Fibroblast of the aortic adventitia (primary cell): ENCODE measurements at regions not wholly inside any gene's neighbourhood (a gene's known extent, or its start where the extent isn't known, plus 50 kb on each side); places are given as distances from the start of the nearest gene placed in this dataset.
"Not testable (repeated sequence)": the region's sequence is repeated elsewhere in the genome, so short reads cannot be mapped to it uniquely, and the experiment has no call there.

ENCODE experiments used
- DNase-seq: peaks from one replicate; pipeline ENCODE4 v3.0.0-alpha.2; 2010; ENCODE audit warnings: low read depth
- H3K4me3 ChIP-seq: 2 replicates; pipeline ENCODE4 v1.5.1; 2011; ENCODE audit warnings: low read depth, mild to moderate bottlenecking, control low read depth, low read length, moderate library complexity
- TF ChIP-seq, protein P1 (sequence below): IDR thresholded peaks from 2 replicates; pipeline ENCODE4 v1.5.1; 2011; ENCODE audit warnings: mild to moderate bottlenecking, low read length, control low read depth, inconsistent platforms; ENCODE audit not compliant: insufficient read depth

DNA sequence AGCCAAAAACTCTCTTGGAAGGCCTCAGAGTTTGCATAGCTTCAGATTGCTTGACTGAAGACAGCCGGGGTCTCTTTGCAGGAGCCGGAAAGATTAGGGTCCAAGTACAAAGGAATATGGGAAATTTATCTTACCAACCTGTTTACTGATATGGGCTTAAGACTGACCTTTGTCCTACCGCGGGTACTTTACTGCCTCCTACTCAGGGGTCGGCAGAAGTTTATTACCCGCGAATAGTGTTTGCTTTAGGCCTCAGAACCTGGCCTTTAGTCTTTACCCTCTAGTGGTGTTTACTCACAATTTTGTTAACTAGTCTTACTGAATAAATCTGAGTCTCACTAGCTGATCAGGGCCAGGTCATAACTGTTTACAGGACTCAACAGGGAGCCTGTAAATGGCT lies 765.4 kb upstream of the SPRY2 start:
- no peak for DNase-seq
- TF ChIP-seq, protein P1, sequence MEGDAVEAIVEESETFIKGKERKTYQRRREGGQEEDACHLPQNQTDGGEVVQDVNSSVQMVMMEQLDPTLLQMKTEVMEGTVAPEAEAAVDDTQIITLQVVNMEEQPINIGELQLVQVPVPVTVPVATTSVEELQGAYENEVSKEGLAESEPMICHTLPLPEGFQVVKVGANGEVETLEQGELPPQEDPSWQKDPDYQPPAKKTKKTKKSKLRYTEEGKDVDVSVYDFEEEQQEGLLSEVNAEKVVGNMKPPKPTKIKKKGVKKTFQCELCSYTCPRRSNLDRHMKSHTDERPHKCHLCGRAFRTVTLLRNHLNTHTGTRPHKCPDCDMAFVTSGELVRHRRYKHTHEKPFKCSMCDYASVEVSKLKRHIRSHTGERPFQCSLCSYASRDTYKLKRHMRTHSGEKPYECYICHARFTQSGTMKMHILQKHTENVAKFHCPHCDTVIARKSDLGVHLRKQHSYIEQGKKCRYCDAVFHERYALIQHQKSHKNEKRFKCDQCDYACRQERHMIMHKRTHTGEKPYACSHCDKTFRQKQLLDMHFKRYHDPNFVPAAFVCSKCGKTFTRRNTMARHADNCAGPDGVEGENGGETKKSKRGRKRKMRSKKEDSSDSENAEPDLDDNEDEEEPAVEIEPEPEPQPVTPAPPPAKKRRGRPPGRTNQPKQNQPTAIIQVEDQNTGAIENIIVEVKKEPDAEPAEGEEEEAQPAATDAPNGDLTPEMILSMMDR, result no peak
- H3K4me3 ChIP-seq, result no peak overlapping the region

DNA sequence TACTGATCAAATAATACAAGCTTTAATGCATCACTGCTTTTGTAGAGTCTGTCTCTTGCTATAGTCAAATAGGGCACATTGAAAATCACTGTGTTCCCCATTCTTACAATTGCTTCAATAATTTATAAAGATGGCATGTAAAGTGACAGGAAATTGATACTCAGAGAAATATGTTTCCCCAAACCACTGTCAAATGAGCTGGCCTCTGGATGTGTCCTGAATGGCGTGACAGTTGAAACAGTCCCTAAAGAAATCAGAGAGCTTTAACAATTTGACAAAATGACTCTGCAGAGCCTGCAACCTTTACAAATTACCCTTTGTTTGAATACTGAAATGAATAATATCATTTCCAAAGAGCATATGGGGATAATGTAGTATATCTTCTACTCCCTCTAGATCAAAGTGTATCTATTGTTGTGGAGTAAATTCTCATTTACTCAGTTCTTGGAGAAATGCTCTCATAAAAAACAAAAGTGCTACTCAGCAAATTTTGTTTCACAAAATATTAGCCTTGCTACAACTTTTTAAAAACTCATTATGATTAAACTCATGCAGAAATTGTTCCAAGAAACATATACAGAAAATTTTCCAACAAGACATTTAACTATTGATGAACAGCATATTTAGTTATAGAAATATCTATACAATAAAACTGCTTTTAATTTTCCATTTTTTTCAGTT lies 763.2 kb upstream of the SPRY2 start:
- no peak for DNase-seq
- TF ChIP-seq, protein P1, result no peak

DNA sequence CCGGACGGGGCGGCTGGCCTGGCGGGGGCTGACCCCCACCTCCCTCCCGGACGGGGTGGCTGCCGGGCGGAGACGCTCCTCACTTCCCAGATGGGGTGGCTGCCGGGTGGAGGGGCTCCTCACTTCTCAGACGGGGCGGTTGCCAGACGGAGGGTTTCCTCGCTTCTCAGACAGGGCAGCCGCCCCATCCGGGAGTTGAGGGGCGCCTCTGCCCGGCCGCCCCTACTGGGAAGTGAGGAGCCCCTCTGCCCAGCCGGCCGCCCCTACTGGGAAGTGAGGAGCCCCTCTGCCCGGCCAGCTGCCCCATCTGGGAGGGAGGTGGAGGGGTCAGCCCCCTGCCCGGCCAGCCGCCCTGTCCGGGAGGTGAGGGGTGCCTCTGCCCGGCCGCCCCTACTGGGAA lies 761.1 kb upstream of the SPRY2 start:
- H3K4me3 ChIP-seq, DNase-seq: not testable (repeated sequence)

More for the DNA sequence above, 763.2 kb upstream of the SPRY2 start:
- H3K4me3 ChIP-seq, result no peak overlapping the region

DNA sequence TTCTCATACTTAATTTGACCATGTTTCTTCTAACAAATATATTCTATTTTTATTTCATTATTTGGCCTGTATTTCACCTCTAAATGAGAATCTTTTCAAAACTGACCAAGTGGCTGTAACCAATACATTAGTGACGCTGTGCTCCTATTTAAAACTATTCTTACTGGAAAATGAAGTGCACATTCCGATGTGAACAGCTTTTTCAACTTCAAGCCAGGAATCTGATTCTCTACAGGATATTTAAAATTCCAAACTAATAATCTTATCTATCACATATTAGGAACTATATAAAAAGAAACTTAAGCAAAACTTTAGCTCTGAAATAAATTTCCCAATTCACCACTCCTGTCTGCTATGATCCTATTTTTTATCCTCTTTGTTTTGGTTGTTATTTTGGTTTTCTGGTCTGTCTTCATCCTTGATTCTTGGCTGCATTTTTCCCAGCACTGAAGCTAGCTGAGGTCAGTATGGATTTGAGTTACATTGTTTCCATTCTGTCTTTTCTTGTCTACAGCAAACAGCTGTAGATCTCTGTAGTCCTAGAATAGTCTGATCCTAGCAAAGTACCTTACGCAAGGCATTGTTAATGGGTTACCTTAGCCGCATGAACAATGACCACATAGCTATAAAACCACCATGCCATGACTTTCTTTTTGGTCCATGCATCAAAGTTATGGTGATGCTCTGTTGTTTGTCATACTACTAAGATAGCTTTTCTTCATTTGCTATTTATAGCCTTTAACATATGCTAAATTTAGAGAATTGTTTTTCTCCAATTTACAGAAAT lies 748.6 kb upstream of the SPRY2 start:
- TF ChIP-seq, protein P1, result no peak
- no peak overlapping the region for H3K4me3 ChIP-seq
- no peak for DNase-seq

DNA sequence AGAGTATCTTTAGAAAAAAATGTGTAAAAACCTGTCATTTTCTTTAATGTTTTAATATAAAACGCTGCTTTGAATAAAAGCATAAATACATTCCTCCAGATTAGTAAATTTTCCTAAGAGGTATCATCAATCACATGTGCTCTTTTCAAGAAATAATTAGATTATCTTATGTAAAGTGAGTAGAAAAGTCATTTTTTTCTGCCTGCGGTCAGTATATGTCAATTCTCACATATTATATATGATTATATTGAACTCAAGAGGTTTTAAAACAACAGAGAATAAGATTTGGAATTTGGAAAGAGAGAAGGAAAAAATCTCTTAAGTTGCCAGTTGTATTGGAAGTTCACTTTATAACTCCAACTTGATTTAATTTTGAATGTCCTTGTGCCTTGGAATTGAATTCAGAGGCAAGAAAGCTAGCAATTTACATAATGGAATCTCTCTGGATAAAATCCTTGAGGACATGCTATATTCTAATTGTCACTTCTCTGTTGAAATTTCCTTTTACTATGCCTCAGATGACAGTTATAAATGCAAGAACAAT lies 740.1 kb upstream of the SPRY2 start:
- TF ChIP-seq, protein P1, result no peak
- H3K4me3 ChIP-seq, result no peak overlapping the region
- no peak for DNase-seq

DNA sequence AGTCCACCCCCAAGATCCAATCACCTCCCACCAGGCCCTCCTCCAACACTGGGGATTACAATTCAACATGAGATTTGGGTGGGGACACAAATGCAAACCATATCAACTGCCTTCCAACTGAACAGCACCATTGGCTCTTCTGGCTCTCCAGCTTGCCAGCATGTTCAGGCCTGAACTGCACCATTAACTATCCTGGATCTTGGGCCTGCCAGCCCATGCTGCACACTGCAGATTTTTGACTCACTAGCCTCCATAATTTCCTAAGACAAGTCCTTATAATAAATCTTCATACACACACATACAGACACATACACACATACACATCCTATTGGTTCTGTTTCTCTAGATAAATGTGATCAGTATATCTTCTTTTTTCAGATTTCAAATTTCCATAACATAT lies 737.1 kb upstream of the SPRY2 start:
- TF ChIP-seq, protein P1, result no peak
- H3K4me3 ChIP-seq, result no peak overlapping the region
- DNase-seq, result no peak

DNA sequence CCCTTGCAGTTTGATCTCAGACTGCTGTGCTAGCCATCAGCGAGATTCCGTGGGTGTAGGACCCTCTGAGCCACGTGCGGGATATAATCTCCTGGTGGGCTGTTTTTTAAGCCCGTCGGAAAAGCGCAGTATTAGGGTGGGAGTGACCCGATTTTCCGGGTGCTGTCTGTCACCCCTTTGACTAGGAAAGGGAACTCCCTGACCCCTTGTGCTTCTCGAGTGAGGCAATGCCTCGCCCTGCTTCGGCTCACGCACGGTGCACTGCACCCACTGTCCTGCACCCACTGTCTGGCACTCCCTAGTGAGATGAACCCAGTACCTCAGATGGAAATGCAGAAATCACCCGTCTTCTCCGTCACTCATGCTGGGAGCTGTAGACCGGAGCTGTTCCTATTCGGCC lies 728.9 kb upstream of the SPRY2 start:
- DNase-seq, H3K4me3 ChIP-seq: not testable (repeated sequence)
